Cardiac fibroblast (primary cell): ENCODE measurements at regions not wholly inside any gene's neighbourhood (a gene's known extent, or its start where the extent isn't known, plus 50 kb on each side); places are given as distances from the start of the nearest gene placed in this dataset.

Source experiments
- DNase-seq, 2 donors: peaks; one replicate each; pipeline versions ENCODE4 v3.0.0 to v3.0.0-alpha.2; 2010; ENCODE audit warnings: low read depth in 2 of 2
- H3K4me3 ChIP-seq, 2 donors: replicated peaks in 1 of 2; 1 replicate in 1 of 2; 2 replicates in 1 of 2; pipeline ENCODE4 v1.5.1; 2011; ENCODE audit warnings: low read depth in 2 of 2, low read length in 2 of 2, mild to moderate bottlenecking in 2 of 2, moderate library complexity in 1 of 2
- TF ChIP-seq, protein P1 (sequence below): IDR thresholded peaks from one replicate; pipeline ENCODE4 v1.5.1; 2011; ENCODE audit warnings: low read depth, mild to moderate bottlenecking, low read length, inconsistent platforms

DNA sequence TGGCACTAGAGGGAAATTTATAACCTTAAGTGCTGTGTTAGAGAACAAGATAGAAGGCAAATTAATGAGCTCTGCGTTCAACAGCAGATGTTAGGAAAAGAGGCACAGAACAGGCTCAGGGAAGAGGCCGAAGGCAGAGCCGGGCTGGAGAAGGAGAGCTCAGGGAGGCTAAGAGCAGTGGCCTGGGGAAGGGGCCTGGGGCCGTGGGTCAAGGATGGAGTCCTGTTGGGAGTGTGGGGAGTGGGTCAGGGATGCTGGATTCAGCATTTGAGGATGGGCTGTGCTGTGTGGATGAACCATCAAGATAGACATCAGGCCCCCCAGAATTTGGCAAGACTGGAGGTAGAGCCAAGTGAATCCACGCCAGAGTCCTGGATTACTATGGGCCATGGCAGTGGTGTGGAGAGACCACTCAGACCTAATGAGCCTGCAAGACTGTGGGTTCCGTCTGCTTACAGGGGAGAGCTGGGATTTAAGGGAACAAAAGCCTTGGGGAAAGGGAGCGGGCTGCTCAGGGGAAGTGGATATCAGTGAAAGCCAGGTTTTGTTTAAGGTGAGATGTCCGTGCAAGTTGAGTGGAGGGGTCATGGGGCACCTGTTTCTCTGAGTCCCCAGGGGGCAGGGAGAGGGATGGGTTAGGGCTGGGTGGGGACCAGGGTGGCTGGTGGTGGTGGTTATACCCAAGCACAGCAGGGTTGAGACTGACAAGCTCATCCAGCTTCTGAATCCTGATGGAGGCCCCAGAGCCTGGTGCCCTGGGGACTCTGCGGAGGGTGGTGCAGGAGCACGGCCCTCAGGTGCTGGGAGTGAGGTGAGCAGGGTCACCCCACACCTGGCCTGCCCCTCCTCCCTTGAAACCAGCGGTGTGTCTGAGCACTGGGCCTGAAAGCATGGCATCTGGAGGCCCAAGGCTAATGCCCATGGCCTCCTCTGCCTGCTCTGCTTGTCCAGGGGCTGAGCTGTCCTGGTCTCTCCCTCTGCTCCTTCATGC is 101.7 kb downstream of the BMS1 start:
- TF ChIP-seq, protein P1, sequence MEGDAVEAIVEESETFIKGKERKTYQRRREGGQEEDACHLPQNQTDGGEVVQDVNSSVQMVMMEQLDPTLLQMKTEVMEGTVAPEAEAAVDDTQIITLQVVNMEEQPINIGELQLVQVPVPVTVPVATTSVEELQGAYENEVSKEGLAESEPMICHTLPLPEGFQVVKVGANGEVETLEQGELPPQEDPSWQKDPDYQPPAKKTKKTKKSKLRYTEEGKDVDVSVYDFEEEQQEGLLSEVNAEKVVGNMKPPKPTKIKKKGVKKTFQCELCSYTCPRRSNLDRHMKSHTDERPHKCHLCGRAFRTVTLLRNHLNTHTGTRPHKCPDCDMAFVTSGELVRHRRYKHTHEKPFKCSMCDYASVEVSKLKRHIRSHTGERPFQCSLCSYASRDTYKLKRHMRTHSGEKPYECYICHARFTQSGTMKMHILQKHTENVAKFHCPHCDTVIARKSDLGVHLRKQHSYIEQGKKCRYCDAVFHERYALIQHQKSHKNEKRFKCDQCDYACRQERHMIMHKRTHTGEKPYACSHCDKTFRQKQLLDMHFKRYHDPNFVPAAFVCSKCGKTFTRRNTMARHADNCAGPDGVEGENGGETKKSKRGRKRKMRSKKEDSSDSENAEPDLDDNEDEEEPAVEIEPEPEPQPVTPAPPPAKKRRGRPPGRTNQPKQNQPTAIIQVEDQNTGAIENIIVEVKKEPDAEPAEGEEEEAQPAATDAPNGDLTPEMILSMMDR: no peak
- no peak overlapping the region for H3K4me3 ChIP-seq
- no peak for DNase-seq

DNA sequence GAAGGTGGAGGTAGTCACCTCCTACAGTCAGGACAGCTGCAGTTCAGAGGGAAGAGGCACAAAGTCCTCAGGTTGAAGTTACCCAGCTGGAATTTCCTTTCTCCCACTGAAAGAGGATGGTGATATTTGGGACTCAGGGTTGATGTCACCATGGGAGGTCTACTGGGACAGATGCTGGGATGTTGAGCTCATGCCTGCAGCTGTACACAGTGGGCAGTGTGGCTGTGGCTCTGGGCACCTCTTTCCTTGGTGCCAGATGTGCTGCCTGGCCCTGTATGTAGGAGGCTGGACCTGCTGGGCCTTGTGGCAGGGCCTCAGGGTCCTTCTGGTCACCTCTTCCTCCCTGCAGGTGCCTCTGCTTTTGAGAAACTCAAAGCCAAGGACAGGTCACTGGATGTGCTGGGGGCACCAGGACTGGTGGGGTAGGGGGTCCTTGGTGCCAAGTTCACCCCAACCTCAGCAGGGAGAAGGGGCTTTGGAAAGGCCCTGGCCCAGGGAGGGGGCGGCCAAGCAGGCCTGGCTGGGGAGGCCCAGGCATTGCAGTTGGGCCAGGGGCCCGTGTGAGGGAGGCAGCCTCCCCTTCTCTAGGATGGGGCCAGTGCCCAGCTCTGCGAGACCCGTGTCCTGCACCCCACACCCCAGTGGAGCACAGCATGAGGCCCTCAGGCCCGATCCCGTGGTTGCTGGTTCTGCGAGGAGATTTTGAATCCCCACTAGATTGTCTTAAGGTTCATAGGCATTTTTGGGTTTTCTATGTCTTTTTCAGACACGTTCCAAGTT is 103.1 kb downstream of the BMS1 start:
- no peak overlapping the region for H3K4me3 ChIP-seq
- no peak for DNase-seq
- TF ChIP-seq, protein P1: no peak

DNA sequence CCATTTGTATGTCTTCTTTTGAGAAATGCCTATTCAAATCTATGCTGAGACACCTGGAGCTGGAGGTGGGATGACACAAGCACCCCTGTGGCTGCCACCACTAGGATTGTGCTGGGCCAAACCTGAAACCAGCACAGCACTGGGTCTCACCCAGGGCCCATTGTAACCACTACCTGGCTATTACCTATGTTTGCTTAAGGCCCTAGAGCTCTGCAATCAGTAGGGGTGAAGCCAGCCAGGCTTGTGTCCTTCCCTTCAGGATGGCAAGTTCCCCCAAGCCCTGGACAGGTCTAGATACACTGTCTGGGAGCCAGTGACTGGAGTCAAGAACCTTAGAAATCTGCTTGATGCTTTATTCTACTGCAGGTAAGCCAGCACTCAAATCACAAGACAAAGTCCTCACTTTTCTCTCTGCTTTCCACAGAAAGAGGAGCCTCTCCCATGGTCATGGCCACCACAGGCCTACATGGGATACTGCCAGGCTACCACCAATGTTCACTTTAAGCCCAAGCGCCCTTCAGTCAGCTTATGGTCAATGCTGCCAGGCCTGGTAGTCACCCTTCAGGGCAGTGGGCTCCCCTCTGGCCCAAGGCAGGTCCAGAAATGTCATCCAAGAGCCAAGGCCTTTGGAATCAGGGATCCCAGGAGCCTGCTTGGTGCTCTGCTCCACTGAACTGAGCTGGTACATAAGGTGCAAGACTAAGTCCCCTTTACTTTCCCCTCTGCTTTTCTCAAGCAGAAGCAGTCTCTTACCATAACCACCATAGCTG is 105.3 kb downstream of the BMS1 start:
- TF ChIP-seq, protein P1: no peak
- no peak for DNase-seq
- H3K4me3 ChIP-seq: no peak overlapping the region

DNA sequence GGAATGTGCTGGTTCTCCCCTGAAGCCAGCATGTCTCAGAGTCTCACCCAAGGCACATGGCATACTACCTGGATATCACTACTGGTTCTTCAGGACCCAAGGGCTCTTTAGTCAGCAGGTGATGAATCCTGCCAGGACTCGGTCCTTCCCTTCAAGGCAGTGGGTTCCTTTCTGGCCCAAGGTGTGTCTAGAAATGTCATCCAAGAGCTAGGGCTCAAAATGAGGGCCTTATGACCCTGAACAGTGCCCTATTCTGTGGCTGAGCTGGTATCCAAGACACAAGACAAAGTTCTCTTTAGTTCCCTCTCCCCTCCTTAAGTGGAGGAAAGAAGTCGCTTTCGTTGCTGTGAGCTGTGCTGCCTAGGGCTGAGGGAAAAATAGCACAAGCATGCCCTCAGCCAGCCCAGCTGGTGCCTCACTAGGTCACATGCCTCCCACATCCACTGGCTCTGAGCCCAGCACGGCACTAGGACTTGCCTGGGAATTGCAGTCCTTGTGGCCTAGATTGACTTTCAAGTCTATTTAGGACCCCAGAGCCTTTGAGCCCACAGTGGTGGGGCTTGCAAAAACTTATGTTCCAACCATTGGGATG is 106.0 kb downstream of the BMS1 start:
- DNase-seq: peak in 1 of 2 donors; percentile 17
- TF ChIP-seq, protein P1: no peak
- no peak overlapping the region for H3K4me3 ChIP-seq

DNA sequence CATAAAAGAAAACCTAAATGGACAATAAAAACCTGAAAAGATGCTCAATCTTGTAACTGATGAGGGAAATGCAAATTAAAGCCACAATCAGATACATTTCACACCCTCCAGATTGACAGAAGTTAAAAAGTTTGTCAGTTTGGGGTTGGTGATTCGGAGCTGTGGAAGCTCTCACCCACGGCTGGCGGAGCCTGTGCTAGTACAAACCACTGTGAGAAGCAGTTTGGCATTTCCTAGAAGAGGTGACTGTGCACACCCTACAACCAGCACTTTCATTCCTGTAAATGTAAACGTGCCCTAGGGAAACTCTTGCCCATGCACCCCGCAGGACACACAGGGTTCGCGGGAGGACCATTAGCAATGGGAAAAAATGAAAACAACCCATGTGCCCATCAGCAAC is 114.1 kb downstream of the BMS1 start:
- TF ChIP-seq, protein P1: no peak
- DNase-seq: no peak
- no peak overlapping the region for H3K4me3 ChIP-seq
